ENCODE measurements at regions not wholly inside any gene's neighbourhood (a gene's known extent, or its start where the extent isn't known, plus 50 kb on each side); places are given as distances from the start of the nearest gene placed in this dataset.
"Not testable (repeated sequence)": the region's sequence is repeated elsewhere in the genome, so short reads cannot be mapped to it uniquely, and the experiment has no call there.

DNA sequence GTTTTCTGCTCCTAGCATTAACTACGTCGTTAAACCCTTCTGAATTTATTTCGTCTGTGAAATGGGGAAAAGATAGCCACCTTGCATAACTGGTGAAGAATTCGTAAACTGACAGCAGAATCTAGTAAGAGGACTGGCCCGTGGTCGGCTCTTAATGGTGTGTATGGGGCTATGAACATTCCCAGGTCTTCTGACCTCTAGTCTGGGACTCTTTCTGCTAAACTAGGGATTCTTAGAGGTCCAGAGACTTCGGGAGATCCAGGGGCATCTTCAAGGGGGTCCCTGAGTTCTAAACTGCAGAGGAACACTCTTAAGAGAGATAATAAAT, 231.1 kb upstream of the SERP2 start:
- in situ Hi-C loops (cut with MboI; ENCODE audit: low sequenced_read_pairs): no loop called here

DNA sequence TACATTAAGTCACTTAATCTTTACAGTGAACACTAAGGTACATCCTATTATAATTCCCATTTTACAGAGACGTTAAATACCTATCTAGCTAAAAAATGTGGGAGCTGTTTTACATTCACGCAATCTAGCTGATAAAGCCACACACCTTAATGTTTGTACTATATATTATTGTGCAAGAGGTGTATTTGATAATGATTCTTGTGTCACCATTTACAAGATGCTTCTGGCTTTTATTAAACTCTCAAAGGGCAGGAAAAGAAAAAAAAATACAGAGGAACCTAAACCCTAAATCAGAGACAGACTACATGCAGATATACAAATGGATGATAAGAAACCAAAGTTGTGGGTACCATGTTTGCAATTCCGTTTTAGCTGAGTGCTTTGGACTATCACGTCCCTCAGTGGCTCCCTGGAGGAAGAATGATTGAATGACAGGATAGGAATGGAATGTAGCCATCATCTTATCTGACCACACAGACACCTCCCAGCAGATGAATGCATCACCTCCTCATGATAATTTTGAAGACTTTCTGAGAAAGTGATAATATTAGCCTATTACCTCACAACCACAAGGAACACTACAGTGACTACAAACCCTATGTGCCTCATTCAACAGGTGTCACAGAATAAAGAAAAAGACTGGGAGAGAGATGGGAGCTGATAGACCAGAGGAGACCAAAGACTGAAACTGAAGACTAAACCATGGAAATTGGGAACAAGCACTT, 230.5 kb upstream of the SERP2 start:
- in situ Hi-C loops (cut with MboI; ENCODE audit: low sequenced_read_pairs): no loop called here

DNA sequence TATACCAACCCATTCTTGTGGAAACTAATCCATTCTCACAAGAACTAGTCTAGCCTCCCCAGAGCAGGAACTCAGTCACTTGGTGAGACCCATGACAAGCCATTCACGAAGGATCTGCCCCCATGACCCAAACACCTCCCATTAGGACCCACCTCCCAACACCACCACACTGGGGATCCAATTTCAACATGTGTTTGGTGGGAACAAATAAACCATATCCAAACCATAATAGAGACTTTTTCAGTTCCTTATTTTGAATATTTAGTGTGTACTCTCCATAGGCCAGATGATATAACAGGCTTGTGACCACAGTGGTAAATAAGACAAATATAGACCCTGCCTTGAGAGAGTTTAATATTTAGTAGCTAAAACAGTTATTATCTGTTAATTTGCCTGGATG, 227.5 kb upstream of the SERP2 start:
- in situ Hi-C loops (cut with MboI; ENCODE audit: low sequenced_read_pairs): no loop called here

DNA sequence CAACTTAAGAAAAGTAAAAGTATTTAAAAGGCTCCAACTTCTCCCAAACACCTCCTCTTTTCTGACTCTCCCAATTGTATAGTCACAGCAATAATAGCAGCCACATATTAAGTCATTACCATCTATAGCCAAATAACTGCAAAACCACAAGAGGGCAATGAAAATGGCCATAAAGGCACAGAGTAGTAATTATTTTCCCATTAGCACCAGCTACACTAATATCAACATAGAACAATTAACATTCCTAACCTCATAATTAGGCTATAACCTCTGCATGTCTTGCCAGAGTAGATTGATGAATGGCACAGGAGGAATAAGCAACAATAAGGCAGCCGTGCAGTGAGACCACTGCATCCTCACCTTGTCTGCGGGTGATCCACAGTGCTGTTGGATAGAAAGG, 226.4 kb upstream of the SERP2 start:
- in situ Hi-C loops (cut with MboI; ENCODE audit: low sequenced_read_pairs): no loop called here

DNA sequence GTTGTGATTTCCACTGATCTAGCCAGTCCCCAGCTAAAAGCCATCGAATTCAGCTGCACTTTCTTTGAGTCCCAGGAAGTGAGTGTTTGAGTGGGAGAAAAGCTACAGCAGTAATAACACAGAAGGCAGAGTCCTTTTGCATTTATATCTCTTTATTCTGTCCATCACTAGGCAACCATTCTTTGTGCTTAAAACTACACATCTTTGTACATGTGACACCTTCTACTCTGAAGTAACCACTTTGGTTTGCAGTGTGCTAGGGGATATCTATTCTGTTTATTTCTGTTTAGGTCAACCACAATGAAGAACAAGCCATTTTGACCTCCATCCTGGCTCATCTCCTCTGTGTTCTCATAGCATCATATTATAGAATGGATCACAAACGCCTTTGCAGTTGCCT, 226.0 kb upstream of the SERP2 start:
- in situ Hi-C loops (cut with MboI; ENCODE audit: low sequenced_read_pairs): no loop called here

DNA sequence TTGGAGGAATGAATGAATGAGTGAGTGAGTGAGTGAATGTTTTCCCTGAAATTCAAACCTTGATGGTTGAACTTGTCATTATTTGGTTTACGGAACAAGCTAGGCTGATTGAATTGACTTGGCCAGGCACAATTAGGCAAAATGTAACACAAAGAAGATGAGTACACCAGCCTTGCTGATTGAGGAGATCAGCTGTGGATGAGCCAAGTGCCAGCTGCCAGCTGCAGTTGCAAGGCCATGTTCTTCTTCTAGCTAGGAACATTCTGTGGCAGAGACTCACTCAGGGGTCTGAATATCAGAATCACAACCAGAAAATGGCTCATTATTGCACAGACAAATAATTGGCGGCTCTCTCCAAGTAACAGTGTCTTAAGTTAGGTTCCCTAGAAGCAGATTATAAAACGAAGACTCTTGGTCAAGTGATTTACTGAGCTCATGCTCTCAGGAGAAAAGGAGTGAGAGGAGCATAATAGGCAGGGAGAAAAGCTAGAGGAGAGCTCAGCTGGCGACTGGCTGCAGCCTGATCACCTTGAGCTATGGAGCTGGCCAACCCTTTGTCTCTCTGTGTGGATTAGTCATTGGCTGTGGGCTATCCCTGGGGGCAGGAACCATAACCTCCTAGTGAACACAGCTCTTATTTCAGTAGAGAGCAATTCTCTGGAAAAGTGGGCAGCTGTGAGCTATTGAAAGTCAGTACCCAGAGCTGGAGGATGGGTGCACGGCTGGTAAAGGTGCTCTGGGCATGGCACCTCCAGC, 225.3 kb upstream of the SERP2 start:
- in situ Hi-C loops (cut with MboI; ENCODE audit: low sequenced_read_pairs): no loop called here

DNA sequence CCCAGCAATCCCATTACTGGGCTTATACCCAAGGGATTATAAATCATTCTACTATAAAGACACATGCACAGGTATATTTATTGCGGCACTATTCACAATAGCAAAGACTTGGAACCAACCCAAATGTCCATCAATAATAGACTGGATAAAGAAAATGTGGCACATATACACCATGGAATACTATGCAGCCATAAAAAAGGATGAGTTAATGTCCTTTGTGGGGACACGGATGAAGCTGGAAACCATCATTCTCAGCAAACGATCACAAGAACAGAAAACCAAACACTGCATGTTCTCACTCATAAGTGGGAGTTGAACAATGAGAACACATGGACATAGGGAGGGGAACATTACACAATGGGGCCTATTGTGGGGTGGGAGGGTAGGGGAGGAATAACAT, 224.4 kb upstream of the SERP2 start:
- in situ Hi-C loops (cut with MboI; ENCODE audit: low sequenced_read_pairs): not testable (repeated sequence)

DNA sequence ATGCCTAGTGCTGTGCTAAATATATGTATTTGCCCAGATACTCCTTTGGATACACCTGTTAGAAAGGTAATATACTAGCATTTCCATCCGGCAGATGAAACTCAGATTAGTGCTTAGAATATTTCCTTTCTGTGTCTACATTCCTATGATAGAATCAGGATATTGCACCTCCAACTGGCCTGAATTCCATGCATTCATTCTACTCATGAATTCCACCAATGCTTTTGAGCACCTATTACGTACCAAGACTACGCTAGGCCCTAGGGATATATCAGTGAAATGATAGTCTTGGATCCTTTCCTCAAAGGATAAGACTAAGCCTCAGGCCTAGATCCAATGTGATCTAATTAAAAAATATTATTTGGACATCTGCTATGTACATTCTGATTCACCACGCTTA, 223.8 kb upstream of the SERP2 start:
- in situ Hi-C loops (cut with MboI; ENCODE audit: low sequenced_read_pairs): no loop called here

DNA sequence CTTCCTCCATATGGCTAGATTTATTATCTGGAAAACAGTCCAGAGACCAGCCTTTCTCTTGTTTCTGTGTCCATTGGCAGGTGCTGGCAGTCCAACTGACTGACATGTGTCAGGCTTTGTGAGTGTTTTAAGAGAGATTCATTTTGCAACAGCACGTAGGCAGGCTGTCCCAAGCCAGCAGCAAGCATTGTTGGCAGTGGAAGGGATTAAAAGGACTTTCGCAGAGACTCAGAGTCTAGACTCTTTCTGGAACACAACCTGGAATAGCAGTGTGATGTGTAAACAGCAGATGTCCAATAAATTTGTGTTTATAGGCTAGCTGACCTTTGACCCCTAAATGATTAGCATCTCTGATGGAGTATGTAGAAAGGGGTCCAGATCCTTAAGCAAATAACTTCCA, 222.2 kb upstream of the SERP2 start:
- in situ Hi-C loops (cut with MboI; ENCODE audit: low sequenced_read_pairs): no loop called here

DNA sequence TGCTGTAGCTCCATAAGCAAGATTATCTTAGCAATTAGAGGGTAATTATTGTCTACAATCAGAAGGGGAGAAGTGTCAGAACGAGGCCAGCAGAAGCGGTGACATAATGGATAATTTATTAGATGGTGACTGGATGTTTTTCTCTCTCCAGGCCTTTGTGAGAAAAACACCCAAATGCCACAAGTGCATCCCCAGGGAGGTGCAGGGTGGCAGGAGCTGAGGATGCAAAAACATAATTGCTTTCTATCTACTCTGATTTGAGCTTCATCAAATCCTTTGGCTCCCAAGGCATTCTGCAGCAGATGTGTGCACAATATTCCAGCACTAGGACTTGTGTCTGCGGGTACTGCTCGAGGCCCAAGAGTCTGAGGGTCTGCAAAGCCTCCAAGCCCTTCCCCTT, 220.1 kb upstream of the SERP2 start:
- in situ Hi-C loops (cut with MboI; ENCODE audit: low sequenced_read_pairs): no loop called here

DNA sequence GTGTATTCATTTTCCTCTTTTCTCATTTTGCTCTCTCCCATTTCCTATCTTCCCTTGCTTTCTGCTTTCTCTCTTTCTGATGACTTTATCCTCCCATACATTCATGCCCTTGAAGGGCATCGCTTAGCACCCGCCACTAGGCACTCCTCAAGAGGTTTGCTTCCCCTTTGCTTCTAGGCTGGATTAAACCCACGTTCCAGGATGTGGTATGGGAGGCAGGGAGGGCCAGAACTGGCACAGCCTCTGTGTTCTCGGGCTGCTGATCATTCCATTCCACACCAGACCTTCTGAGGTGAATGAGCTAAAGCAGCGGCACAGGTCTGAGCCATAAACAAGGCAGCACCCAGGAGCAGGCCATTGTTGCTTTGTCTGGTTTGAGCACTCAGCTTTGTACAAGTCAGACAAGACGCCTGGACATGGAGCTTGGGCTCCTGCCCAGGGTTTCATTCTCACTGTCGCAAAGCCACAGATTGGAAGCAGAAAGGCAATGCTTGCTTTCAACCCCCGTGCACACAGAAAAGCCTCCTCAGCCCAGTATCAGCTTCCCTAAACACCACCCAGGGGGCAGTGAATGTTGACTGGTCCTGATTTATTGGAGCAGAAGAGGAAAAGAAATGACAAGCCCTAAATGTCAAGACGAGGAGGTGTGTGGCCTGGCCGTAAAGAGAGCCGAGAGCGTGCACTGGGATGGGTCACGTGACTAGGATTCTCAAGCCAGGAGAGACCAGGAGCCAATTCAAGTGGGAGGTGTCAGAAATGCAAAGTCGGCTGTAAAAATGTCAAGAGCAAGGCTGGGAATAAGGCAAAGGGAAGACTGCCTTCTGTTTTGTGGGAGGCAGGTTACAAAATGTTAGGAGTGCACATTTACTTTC, 218.0 kb upstream of the SERP2 start:
- in situ Hi-C loops (cut with MboI; ENCODE audit: low sequenced_read_pairs): no loop called here

DNA sequence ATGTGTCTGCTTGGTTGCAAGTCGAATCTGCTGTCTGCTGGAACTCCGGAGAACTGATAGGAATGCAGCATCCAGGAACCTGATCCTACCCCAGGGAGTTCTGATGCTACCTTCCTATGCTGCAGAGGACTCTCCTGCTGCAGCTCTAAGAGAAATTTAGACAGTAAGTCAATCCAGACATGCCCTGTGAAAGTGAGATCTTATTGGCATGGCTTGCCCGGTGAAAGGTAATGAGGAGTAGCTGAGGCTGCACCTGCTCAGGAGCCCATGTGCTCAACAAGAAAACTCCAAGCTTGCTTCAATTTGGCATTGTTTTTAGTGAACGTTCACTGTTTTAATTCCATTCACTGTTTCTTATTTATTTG, 217.3 kb upstream of the SERP2 start:
- in situ Hi-C loops (cut with MboI; ENCODE audit: low sequenced_read_pairs): no loop called here

DNA sequence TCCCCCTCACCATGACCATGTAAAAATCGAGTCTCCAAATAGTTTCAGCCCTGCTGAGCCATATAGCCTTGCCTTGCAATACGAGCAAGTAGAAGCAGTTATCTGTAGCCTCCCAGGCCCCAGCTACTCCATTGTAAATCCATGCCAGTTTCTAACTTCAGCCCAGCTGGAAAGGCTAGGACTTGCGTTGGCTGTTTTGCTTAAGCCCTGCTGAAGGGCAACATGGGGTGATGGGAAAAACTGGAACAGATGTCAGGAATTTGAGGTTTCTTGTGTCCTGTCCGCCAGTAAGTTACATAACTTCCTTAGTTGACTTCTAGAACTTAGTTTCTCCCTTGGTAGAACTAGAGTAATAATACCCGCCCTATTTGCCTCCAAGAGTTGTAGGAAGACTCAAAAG, 216.0 kb upstream of the SERP2 start:
- in situ Hi-C loops (cut with MboI; ENCODE audit: low sequenced_read_pairs): no loop called here

DNA sequence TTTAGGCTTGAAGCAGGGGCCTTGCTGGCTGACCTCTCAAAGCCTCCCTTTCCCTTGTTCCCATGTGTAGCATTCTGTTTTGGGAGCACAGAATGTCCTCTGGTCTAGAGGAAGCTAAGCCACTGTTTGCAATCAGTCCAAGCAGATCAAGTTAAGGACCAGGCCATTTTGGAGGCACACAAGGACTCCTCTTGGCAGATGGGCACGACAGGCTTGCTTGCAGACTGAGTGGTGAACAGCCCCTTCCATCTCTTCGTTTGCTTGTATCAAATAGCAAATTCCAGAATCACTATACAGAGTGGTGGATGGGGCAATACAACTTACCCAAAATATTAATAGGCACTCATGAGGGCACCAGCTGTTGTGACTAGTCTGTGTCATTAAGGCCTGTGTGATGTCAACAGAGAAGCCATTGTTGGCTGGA, 215.5 kb upstream of the SERP2 start:
- in situ Hi-C loops (cut with MboI; ENCODE audit: low sequenced_read_pairs): no loop called here

DNA sequence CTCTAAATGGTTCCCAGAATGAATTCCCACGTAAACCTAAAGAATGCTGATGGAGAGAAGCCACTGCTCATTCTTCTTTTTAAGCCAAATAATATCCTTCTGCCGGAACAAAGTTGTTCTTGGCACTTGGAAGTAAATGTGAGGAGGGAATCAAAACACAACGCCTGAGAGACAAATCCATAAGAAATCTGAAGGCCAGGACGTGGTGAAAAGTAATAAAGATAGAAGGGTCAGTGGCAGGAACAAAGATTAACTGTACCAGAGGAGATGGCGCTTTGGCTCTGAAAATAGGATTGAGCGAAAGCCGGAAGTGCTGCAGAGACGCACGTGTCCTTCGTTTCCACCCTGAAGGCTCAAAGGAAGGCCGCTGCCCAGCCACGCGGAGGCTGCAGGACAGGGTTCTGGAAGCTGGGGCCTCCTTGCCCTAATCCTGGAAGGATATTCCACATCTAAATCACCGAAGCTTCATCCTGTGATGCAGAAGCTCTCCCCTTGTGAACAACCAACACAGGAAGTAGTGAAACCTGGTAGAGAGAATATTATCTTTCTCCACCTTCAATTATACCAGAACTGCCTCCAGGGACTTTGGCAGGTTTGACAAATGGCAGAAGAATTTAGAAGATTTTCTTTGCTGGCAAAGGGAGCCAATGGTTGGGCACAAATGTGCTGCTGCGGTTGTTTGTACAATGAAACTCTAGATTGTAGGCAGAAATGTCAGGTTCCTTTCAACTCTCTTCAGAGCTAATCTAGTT, 214.6 kb upstream of the SERP2 start:
- in situ Hi-C loops (cut with MboI; ENCODE audit: low sequenced_read_pairs): no loop called here

DNA sequence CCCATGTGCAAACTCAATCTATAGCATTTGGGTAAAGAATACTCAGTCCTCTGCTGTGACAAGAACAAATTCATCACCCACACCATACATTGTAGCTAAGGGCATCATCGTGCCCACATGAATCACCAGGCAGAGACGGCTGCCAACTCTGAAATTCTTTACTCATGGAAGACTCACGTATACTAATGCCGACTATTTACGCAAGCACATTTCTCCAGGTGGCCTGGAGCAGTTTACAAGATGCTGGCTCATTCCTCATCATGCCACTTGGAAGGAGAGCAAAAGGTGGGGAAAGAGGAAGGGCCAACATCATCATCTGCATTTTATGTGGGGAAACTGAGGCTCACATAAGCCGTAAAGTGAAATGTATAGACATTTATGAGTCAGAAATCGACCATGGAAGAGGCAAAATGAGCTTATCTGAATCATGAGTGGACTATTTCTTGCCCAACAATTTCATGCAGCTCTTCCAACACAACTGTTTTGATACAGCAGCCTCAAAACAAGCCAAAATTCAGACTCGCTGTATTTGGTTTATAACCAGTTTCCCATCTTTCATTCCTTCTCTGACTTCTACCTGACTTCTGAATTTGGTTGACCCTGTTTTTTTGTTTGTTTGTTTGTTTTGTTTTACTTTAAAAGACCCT, 213.9 kb upstream of the SERP2 start:
- in situ Hi-C loops (cut with MboI; ENCODE audit: low sequenced_read_pairs): no loop called here

DNA sequence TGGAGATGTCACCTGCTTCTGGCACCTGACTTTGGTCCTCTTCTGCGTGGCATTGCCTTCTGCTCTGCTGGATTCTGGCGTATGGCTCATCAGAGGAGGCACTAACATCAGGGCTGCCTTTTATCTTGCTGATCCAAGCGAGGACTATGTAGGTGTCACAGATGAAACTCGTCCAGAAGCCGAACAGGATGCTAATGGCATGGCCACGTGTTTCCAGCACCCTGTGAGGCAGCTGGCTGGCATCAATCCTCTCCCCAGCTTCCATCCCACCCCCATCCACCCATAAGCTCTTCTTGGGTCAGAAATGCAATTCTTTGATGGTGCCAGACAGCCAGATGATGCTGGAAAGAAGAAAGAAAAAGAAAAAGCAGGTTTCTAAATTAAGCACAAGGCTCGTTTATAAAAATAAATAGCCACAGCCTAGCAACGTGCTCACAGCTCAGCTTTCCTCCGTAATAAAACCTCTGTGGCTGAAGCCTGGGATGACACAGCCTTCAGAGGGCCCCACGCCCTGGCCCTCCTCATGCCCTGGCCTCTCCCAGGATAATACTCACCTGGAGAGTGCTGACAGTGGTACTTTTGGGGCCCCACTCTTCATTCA, 212.9 kb upstream of the SERP2 start:
- in situ Hi-C loops (cut with MboI; ENCODE audit: low sequenced_read_pairs): no loop called here

DNA sequence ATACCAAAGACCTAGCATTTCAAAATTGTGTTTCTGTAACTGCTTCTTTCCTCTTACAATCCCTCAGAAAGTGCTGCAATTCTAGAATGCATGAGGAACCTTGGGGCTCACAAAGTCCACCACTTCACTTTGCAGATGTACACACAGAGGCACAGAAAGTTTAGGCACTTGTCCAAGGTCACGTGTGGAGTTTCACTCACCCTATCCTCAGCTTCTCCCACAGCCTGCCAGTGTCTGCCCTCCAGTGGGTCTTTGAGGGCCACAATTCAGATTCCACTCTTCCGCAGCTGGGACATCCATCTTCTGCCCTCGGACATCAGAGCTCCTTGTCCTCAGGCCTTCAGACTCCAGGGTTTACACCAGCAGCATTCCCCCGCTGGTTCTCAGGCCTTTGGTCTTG, 210.5 kb upstream of the SERP2 start:
- in situ Hi-C loops (cut with MboI; ENCODE audit: low sequenced_read_pairs): no loop called here

DNA sequence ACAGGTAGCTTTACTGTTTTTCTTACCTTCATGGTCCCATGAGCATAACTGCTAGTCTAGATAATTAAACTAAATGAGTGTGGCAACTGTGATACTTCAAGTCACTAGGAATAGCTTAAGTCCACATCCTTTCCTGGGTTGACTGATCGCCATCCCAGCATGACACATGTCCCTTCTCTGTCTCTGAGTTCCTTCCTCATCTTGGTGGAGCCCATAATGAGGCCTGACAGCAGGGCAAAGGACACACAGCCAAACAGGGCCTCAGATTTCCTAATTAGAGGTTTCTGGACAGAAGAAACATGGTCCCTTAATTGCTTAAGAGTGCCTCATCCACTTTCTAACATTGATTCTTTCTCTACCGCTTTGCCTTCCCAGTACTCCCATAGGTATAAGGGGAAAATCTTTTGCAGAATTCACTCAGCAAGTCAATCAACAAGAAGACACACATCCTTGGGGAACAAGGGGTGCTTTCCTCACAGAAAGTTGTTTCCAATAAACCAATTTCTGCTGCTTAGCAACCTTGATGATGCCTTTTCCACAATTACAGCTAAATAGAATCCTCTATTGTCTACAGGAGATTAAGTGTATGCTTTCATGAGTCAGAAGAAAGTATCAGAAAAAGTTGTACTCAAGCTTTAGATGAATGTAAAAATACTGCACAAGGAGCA, 208.3 kb upstream of the SERP2 start:
- in situ Hi-C loops (cut with MboI; ENCODE audit: low sequenced_read_pairs): no loop called here
